Right renal cortex interstitium (tissue), 3 donors: ENCODE measurements at regions not wholly inside any gene's neighbourhood (a gene's known extent, or its start where the extent isn't known, plus 50 kb on each side); places are given as distances from the start of the nearest gene placed in this dataset.

Experiments
- DNase-seq, 3 donors: peaks; one replicate each; pipeline ENCODE4 v3.0.0-alpha.2; 2013; ENCODE audit warnings: low read depth in 3 of 3, low spot score in 2 of 3

GRCh38 chr7:51482976-51483375, 166.4 kb upstream of the COBL start:
- DNase-seq, result no peak

- DNase-seq, result no peak
Measured at GRCh38 chr7:51481421-51481820, 164.8 kb upstream of the COBL start.

- DNase-seq, result no peak
Measured at GRCh38 chr7:51477819-51478218, 161.2 kb upstream of the COBL start.

- DNase-seq, result no peak
Measured at GRCh38 chr7:51477323-51477722, 160.7 kb upstream of the COBL start.

- no peak for DNase-seq
Measured at GRCh38 chr7:51476026-51476425, 159.4 kb upstream of the COBL start.

GRCh38 chr7:51472873-51473272, 156.3 kb upstream of the COBL start:
- no peak for DNase-seq

GRCh38 chr7:51471981-51472296, 155.3 kb upstream of the COBL start:
- DNase-seq, result no peak

GRCh38 chr7:51471210-51471980, 154.8 kb upstream of the COBL start:
- DNase-seq, result no peak

- DNase-seq, result no peak
Measured at GRCh38 chr7:51467384-51468017, 150.9 kb upstream of the COBL start.

GRCh38 chr7:51459809-51460208, 143.2 kb upstream of the COBL start:
- no peak for DNase-seq

GRCh38 chr7:51458693-51459092, 142.1 kb upstream of the COBL start:
- no peak for DNase-seq

- DNase-seq, result no peak
Measured at GRCh38 chr7:51457079-51457478, 140.5 kb upstream of the COBL start.

GRCh38 chr7:51456431-51457060, 139.9 kb upstream of the COBL start:
- DNase-seq, result no peak

- no peak for DNase-seq
Measured at GRCh38 chr7:51455948-51456347, 139.3 kb upstream of the COBL start.

- no peak for DNase-seq
Measured at GRCh38 chr7:51455513-51455912, 138.9 kb upstream of the COBL start.

- DNase-seq, result no peak
Measured at GRCh38 chr7:51455086-51455485, 138.5 kb upstream of the COBL start.

- DNase-seq, result no peak
Measured at GRCh38 chr7:51452694-51453093, 136.1 kb upstream of the COBL start.

GRCh38 chr7:51451751-51452476, 135.3 kb upstream of the COBL start:
- DNase-seq, result no peak

- DNase-seq, result no peak
Measured at GRCh38 chr7:51450541-51450940, 133.9 kb upstream of the COBL start.

GRCh38 chr7:51446785-51447184, 130.2 kb upstream of the COBL start:
- no peak for DNase-seq

- no peak for DNase-seq
Measured at GRCh38 chr7:51446356-51446755, 129.7 kb upstream of the COBL start.

GRCh38 chr7:51444936-51445335, 128.3 kb upstream of the COBL start:
- no peak for DNase-seq
